ENCODE measurements at regions not wholly inside any gene's neighbourhood (a gene's known extent, or its start where the extent isn't known, plus 50 kb on each side); places are given as distances from the start of the nearest gene placed in this dataset.

DNA sequence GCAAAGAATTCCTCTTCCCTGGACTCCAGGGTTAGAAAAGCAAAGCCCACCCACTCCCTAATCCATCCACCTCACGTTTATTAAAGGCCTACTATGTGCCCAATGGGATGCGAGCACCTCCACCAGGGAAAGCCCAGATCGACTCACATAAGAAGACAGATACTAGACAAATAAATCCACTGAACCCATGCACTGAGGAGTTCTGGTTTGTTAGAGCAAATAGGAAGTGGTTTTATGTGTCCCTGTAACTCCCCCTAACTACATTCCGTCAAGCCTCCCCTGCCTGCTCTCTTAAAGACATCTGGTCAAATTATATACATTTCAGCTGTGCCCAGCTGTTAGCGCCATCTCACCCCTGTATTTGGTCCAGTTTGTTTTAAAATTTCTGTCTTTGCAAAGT is 218.5 kb upstream of the RPL38 start:
- Histone ChIP-seq H4K8ac (ENCODE audit: extremely low read depth, insufficient read depth, low read length) (no peak overlapping the region), H3K79me1 (ENCODE audit: low read depth, low read length) (no peaks in the 10 kb centered on the region), H3K56ac (replicated peaks; ENCODE audit: insufficient read length, low read depth, low read length) (no peak overlapping the region), H3K36me3 (ENCODE audit: control insufficient read depth in 2 of 4, insufficient read depth in 4 of 4, low read length in 3 of 4) (no peaks in the 10 kb centered on the region), H3K4ac (replicated peaks; ENCODE audit: insufficient read length, low read depth, low read length) (no peak overlapping the region), H2AFZ (ENCODE audit: low read length) (no peak overlapping the region), H3K18ac (ENCODE audit: extremely low read depth, low read length) (no peak overlapping the region), H3K9ac (replicated peaks in 1 of 4; ENCODE audit: extremely low read depth in 1 of 4, low read depth in 3 of 4, low read length in 3 of 4) (no peak overlapping the region), H3K4me2 (ENCODE audit: insufficient read depth in 1 of 2, low read depth in 2 of 2, low read length in 2 of 2) (no peak overlapping the region), H2BK15ac (ENCODE audit: low read length) (peak overlapping the region; percentile 81; the same call in 1 of the 2 replicates), H3K9me3 (ENCODE audit: insufficient read depth in 2 of 2, low read depth in 1 of 2, low read length in 1 of 2) (no peaks in the 10 kb centered on the region), H2BK20ac (ENCODE audit: low read length) (no peak overlapping the region), H4K20me1 (replicated peaks in 1 of 2; ENCODE audit: control insufficient read depth in 1 of 2, insufficient read depth in 2 of 2, low read length in 2 of 2) (no peaks in the 10 kb centered on the region), H3K4me3 (ENCODE audit: extremely low read depth in 1 of 4, insufficient read depth in 2 of 4, low read depth in 3 of 4, low read length in 4 of 4) (no peak overlapping the region), H3K23ac (ENCODE audit: insufficient read length) (no peak overlapping the region), H3K27me3 (replicated peaks in 1 of 4; ENCODE audit: control insufficient read depth in 3 of 4, extremely low read depth in 1 of 4, insufficient read depth in 3 of 4, low read length in 3 of 4) (0 out of 7 replicates have a peak, but pooled peaks cover 0 to 2% (median 0%) of the 10 kb centered on the region in 4 experiments), H3K27ac (ENCODE audit: low read depth, low read length) (no peak overlapping the region), H2AK5ac (ENCODE audit: low read depth, low read length) (no peak overlapping the region), H2BK120ac (replicated peaks; ENCODE audit: low read depth, low read length) (no peak overlapping the region), H3K23me2 (ENCODE audit: low read depth, low read length) (no peaks in the 10 kb centered on the region; the same call in 1 of the 2 replicates), H2BK12ac (ENCODE audit: low read depth, low read length) (0 out of 2 replicates have a peak overlapping the region, but pooled peaks have one; percentile 60), H3K14ac (ENCODE audit: insufficient read length) (no peak overlapping the region), H4K5ac (ENCODE audit: insufficient read length, low read depth, low read length) (no peak overlapping the region), H4K91ac (replicated peaks; ENCODE audit: insufficient read length, low read length) (no peak overlapping the region), H2BK5ac (ENCODE audit: low read depth, low read length) (no peak overlapping the region), H3K79me2 (ENCODE audit: control insufficient read depth in 1 of 2, insufficient read depth in 2 of 2, low read length in 2 of 2) (no peaks in the 10 kb centered on the region), H3K4me1 (replicated peaks in 1 of 4; ENCODE audit: control insufficient read depth in 3 of 4, insufficient read depth in 4 of 4, low read length in 3 of 4) (peaks cover 0 to 2% (median 0%) of the 10 kb centered on the region in 4 experiments; a peak in 2 of 7 replicates)
- ChIA-PET POLR2A (ENCODE audit: partially characterized antibody) (no interaction called here), CTCF (ENCODE audit: partially characterized antibody) (interaction anchor here (0.7 to 5.8 kb wide), 3 partner anchors 13 to 303 kb away, joined by 3 to 64 read pairs (median 3); no protein-coding TSS in a partner anchor)
- DNase-seq (ENCODE audit: low read depth in 1 of 2, low spot score in 2 of 2) (no peak), FAIRE-seq (no peak)
- TF ChIP-seq SP1 (IDR thresholded peaks at IDR 0.05; ENCODE audit: low read depth, low read length): no peak
- TF ChIP-seq TAF1 (IDR thresholded peaks at IDR 0.05; ENCODE audit: low read depth, low read length): no peak
- no peak for TF ChIP-seq BRCA1 (IDR thresholded peaks at IDR 0.05; ENCODE audit: low read depth, low read length)
- 92% methylated on average over 5 of the region's 5 CpGs; no CpG with 5 or more reads in 1 of the 2 experiments for WGBS, 2 experiments (ENCODE audit: extremely low coverage in 1 of 2, insufficient coverage in 1 of 2, insufficient read length in 1 of 2, insufficient replicate concordance in 2 of 2, low coverage in 1 of 2, low lambda C conversion rate in 2 of 2, missing lambda C conversion rate in 1 of 2)
